GM21529 (cell line): ENCODE measurements at regions not wholly inside any gene's neighbourhood (a gene's known extent, or its start where the extent isn't known, plus 50 kb on each side); places are given as distances from the start of the nearest gene placed in this dataset.

Experiments
- ATAC-seq: cut with Tn5 transposase; IDR thresholded peaks from one replicate; pipeline ENCODE4 v1.9.1; 2021; ENCODE audit not compliant: unreplicated experiment

GRCh38 chr4:14856062-14856933 is 146.0 kb upstream of the CPEB2 start:
- peak; percentile 98 for ATAC-seq

DNA sequence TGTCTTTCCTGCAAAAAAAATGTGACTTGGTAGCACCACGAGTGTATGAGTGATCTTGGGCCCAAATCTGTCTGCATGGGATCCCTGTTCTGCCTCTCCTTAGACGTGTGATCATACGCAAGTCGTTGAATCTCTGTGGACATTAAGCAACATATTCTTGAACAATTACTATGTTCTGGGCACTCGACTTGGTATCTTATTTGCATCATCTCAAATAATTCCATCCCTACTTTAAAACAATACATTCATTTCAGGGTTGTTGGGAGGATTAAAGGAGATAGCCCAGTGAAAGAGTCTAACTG is 145.4 kb upstream of the CPEB2 start:
- no peak for ATAC-seq

DNA sequence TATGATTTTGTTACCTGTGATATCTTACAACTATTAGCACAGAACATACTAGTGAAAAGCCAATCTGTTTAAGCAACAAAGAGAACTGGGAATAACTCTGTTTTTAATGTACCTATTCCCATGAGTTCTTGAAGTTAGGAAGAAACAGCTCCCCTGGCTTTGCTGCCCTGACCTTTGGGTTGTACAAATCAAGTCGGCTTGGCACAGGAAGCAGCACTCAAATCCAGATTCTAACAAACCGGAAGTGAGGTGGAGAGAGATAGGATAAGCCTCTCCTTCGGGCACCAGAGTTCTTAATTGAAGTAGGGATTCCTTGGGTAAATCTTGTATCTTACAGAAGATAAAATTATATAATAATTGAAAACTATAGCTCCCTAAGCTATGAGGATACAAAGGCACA is 144.8 kb upstream of the CPEB2 start:
- ATAC-seq: no peak

- ATAC-seq: no peak
Observed at GRCh38 chr4:14857981-14858380, 144.3 kb upstream of the CPEB2 start.

- ATAC-seq: no peak
Observed at GRCh38 chr4:14862891-14863290, 139.4 kb upstream of the CPEB2 start.

- no peak for ATAC-seq
Observed at GRCh38 chr4:14863418-14864364, 138.6 kb upstream of the CPEB2 start.

DNA sequence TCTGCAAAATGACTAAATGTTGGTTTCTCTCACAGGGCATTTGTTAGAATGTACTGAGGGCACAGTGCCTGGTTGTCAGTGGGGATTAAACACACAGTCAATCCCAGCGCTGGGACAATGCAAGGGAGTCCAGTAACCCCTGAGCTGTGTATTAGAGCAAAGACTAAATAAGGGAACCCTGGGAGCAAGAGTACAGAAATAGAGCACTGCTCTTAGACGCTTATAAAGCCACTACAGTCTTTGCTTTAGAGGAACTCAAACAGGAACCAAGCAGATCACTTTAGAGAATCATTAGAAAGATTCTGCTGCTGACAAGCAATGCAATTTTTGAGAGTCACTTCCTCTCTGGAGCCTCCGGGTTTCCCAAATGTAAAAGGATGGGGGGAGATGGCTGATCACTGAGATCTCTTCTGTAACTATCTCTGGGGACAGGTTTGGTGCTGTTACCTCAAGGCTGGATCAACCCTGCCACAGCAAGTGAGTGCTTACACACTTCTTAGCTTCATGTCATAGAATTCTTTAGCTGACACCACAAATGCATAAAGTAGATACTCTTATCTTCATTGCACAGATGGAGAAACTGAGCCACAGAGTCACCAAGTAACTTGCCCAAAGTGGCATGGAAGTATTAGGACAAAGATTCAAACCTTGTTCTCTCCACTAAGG is 137.8 kb upstream of the CPEB2 start:
- no peak for ATAC-seq

DNA sequence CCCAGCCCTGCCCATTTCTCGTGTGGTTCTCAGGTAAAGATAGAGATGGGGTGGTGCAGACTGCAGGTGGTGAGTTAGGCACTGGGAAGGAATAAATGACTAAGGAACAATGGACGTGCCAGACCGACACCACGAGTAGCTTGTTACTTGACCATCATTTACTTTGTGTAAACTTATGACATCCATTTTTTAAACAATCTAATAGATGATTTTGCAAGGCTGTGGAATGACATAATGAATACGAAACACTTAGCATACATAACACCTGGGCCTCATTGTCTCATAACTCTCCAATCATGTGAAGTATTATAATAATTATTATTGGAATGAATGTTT is 137.3 kb upstream of the CPEB2 start:
- ATAC-seq: no peak

GRCh38 chr4:14865804-14866203 is 136.5 kb upstream of the CPEB2 start:
- no peak for ATAC-seq

GRCh38 chr4:14867847-14868246 is 134.4 kb upstream of the CPEB2 start:
- ATAC-seq: peak; percentile 6

DNA sequence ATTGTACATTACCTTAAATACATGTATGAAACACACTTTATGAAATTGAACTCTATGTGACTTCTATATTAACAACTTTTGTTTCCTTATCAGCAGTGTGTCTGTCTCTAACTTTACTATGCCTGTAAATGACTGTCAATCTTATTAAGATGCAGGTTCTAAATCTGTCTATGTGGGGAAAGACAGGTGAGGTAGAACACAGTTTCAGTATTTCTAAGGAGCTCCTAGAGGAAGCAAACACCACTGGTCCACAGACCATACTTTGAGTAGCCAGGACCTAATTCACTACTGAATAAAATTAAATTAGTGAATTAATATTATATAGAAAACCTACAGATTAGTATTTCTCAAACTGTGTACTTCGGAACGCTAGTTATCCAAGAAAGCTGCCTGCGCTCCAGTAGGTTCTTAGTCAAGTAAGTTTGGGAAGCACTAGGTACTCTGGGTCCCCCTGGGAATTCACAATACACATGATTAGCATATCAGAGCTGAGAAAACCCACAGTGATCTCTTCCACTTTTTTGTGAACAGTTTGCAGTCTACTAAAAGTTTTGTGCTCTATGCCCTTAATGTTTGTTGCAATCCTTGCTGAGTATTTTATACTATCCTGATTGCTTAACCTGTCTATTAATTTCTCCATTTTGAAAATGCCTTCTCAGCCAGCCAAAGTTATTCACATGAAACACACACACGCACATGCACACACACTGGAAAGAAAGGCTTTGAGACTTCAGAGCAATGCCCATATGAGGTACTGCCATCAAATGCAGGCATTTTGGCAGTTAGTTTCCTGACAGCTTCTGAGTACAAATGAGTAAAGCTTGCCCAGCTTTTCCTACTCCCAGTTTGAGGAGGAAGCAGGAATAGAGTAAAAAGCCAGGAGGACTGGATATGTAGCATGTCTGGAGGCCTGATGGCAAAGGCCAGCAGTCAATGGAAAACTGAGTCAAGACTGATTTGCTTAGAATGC is 133.6 kb upstream of the CPEB2 start:
- ATAC-seq: peak; percentile 59

DNA sequence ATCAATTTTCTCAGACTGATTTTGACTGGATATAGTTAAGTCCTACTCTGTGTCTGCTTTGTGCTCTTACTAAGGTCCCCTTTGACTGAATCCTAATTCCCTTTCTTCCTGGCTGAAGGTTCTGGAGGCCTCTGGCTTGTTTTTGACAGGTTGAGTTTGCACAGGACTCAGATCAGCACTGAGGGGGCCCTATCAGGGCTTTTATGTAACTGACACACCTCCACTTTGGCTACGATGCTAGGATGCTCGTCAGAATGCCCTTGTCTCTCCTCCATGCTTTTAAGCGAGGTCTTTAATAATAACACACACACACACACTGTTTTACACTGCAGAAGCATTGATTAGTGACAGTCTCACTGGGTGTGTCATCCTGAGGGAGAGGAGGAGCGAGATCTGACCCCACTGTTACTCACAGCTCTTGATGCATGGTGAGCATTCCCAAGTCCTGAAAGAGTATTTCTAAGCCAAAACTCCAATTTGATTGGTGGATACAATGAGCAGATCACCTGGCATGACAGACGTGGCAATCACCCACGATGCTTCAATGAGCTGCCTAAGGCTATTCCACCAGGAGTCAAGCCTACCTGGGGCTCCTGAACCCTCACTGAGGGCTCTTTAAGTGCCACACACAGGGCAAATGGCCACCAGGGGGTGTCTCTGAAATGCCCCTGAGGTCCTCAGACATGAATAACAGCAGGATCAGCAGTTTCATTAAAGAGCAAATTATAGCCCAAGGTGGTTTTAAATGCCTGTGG is 130.4 kb upstream of the CPEB2 start:
- no peak for ATAC-seq

- ATAC-seq: peak; percentile 62
Observed at GRCh38 chr4:14874990-14875389, 127.3 kb upstream of the CPEB2 start.

GRCh38 chr4:14877246-14878225 is 124.7 kb upstream of the CPEB2 start:
- ATAC-seq: peak; percentile 41

- ATAC-seq: no peak
Observed at GRCh38 chr4:14878681-14879080, 123.6 kb upstream of the CPEB2 start.

- no peak for ATAC-seq
Observed at GRCh38 chr4:14879683-14880082, 122.6 kb upstream of the CPEB2 start.

GRCh38 chr4:14880805-14881204 is 121.5 kb upstream of the CPEB2 start:
- no peak for ATAC-seq

- no peak for ATAC-seq
Observed at GRCh38 chr4:14883166-14883565, 119.1 kb upstream of the CPEB2 start.

DNA sequence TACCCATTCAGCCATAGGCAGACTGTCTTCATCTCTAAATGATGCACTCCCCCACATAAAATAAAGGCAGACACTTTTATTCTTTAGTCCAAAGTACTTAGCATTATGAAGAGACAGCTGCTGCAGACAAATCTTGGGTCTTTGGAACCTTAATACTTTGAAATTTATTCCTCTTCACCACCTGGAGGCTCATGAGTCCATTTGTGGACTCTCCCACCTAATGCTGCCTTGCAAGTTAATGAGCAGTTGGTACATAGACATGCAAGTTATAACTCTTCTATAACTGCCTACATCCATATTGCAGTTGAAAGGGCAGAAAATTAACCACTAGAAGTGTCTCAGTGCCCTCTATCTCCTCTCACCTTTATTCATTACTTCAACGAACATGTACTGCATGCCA is 118.6 kb upstream of the CPEB2 start:
- no peak for ATAC-seq
